ENCODE measurements at regions not wholly inside any gene's neighbourhood (a gene's known extent, or its start where the extent isn't known, plus 50 kb on each side); places are given as distances from the start of the nearest gene placed in this dataset.
A peak's percentile ranks its signal among the peaks of the same experiment; 100 is the strongest.

DNA sequence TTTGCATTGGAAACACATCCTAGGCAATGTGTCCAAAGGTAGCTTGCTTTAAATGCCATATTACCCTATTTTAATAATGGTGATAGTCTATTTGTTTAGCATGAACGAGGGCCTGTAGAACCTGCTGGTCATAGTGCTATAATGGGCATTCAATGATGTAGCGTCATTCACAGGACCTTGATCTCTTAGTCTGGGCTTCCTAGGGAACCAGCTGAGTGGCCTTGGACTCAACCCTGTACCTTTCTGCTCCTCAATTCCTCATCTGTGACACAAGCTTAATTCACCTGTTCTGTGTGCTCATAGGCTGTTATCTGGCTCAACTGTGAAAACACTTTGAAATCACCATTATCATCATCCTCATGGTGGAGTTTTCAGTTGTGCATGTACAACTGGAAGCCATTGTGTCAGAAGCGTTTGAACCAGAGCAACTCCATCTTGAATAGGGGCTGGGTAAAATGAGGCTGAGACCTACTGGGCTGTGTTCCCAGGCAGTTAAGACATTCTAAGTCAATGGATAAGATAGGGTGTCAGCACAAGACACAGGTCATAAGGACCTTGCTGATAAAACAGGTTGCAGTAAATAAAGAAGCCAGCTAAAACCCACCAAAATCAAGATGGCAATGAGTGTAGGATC is 346.8 kb upstream of the KLF3 start (continued):
- TF ChIP-seq OTX1 (CRISPR knock-in tag; IDR thresholded peaks at IDR 0.05) (no peak), TAL1 (IDR thresholded peaks at IDR 0.05) (no peak), ZNF3 (CRISPR knock-in tag; IDR thresholded peaks at IDR 0.05) (no peak), EP400 (IDR thresholded peaks at IDR 0.05) (no peak), NFATC3 (IDR thresholded peaks at IDR 0.05) (no peak), NR3C1 (CRISPR knock-in tag; IDR thresholded peaks at IDR 0.05) (no peak), HIVEP1 (CRISPR knock-in tag; IDR thresholded peaks at IDR 0.05) (0 out of 2 replicates have a peak, but pooled peaks have one; percentile 50), JUND (IDR thresholded peaks at IDR 0.05; ENCODE audit: borderline replicate concordance, low read depth, low read length) (no peak), JUND (tag; IDR thresholded peaks at IDR 0.05; ENCODE audit: borderline replicate concordance, low read depth, low read length) (peak; percentile 70; the same call in 2 of the 3 replicates), SMAD4 (CRISPR knock-in tag; conservative IDR thresholded peaks at IDR 0.05) (peak; percentile 94), SIX5 (IDR thresholded peaks at IDR 0.05; ENCODE audit: borderline replicate concordance in 1 of 2, insufficient read depth in 1 of 2, low read depth in 1 of 2, low read length in 2 of 2) (no peak), TARDBP (IDR thresholded peaks at IDR 0.05) (no peak), ZSCAN32 (CRISPR knock-in tag; IDR thresholded peaks at IDR 0.05) (no peak), HDAC8 (tag; IDR thresholded peaks at IDR 0.05) (peak; percentile 86)
- TF ChIP-seq, protein P1, sequence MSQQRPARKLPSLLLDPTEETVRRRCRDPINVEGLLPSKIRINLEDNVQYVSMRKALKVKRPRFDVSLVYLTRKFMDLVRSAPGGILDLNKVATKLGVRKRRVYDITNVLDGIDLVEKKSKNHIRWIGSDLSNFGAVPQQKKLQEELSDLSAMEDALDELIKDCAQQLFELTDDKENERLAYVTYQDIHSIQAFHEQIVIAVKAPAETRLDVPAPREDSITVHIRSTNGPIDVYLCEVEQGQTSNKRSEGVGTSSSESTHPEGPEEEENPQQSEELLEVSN (IDR thresholded peaks at IDR 0.05; ENCODE audit: borderline replicate concordance in 1 of 2, extremely low read depth in 1 of 2, insufficient read depth in 1 of 2, insufficient read length in 1 of 2, low read depth in 1 of 2, low read length in 1 of 2, poor library complexity in 1 of 2, severe bottlenecking in 1 of 2), result no peak
- TF ChIP-seq, protein P2, sequence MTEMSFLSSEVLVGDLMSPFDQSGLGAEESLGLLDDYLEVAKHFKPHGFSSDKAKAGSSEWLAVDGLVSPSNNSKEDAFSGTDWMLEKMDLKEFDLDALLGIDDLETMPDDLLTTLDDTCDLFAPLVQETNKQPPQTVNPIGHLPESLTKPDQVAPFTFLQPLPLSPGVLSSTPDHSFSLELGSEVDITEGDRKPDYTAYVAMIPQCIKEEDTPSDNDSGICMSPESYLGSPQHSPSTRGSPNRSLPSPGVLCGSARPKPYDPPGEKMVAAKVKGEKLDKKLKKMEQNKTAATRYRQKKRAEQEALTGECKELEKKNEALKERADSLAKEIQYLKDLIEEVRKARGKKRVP (CRISPR knock-in tag; IDR thresholded peaks at IDR 0.05), result peak; percentile 70; the same call in 1 of the 2 replicates
- TF ChIP-seq, protein P3, sequence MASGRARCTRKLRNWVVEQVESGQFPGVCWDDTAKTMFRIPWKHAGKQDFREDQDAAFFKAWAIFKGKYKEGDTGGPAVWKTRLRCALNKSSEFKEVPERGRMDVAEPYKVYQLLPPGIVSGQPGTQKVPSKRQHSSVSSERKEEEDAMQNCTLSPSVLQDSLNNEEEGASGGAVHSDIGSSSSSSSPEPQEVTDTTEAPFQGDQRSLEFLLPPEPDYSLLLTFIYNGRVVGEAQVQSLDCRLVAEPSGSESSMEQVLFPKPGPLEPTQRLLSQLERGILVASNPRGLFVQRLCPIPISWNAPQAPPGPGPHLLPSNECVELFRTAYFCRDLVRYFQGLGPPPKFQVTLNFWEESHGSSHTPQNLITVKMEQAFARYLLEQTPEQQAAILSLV (tag; IDR thresholded peaks at IDR 0.05), result peak; percentile 87
- TF ChIP-seq, protein P4, sequence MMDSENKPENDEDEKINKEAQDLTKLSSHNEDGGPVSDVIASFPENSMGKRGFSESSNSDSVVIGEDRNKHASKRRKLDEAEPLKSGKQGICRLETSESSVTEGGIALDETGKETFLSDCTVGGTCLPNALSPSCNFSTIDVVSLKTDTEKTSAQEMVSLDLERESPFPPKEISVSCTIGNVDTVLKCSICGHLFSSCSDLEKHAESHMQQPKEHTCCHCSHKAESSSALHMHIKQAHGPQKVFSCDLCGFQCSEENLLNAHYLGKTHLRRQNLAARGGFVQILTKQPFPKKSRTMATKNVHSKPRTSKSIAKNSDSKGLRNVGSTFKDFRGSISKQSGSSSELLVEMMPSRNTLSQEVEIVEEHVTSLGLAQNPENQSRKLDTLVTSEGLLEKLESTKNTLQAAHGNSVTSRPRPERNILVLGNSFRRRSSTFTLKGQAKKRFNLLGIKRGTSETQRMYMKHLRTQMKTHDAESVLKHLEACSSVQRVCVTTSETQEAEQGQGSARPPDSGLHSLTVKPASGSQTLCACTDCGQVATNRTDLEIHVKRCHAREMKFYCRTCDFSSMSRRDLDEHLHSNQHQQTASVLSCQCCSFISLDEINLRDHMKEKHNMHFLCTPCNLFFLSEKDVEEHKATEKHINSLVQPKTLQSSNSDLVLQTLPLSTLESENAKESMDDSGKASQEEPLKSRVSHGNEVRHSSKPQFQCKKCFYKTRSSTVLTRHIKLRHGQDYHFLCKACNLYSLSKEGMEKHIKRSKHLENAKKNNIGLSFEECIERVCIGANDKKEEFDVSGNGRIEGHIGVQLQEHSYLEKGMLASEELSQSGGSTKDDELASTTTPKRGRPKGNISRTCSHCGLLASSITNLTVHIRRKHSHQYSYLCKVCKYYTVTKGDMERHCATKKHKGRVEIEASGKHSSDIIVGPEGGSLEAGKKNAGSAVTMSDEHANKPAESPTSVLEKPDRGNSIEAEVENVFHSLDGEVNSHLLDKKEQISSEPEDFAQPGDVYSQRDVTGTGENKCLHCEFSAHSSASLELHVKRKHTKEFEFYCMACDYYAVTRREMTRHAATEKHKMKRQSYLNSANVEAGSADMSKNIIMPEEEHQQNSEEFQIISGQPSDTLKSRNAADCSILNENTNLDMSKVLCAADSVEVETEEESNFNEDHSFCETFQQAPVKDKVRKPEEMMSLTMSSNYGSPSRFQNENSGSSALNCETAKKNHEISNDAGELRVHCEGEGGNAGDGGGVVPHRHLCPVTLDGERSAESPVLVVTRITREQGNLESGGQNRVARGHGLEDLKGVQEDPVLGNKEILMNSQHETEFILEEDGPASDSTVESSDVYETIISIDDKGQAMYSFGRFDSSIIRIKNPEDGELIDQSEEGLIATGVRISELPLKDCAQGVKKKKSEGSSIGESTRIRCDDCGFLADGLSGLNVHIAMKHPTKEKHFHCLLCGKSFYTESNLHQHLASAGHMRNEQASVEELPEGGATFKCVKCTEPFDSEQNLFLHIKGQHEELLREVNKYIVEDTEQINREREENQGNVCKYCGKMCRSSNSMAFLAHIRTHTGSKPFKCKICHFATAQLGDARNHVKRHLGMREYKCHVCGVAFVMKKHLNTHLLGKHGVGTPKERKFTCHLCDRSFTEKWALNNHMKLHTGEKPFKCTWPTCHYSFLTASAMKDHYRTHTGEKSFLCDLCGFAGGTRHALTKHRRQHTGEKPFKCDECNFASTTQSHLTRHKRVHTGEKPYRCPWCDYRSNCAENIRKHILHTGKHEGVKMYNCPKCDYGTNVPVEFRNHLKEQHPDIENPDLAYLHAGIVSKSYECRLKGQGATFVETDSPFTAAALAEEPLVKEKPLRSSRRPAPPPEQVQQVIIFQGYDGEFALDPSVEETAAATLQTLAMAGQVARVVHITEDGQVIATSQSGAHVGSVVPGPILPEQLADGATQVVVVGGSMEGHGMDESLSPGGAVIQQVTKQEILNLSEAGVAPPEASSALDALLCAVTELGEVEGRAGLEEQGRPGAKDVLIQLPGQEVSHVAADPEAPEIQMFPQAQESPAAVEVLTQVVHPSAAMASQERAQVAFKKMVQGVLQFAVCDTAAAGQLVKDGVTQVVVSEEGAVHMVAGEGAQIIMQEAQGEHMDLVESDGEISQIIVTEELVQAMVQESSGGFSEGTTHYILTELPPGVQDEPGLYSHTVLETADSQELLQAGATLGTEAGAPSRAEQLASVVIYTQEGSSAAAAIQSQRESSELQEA (IDR thresholded peaks at IDR 0.05; ENCODE audit: low read depth), result no peak

Measured in K562 (cell line).